ENCODE measurements at regions not wholly inside any gene's neighbourhood (a gene's known extent, or its start where the extent isn't known, plus 50 kb on each side); places are given as distances from the start of the nearest gene placed in this dataset.

GRCh38 chr2:215764441-215765048, 248.8 kb downstream of the MREG start:
- POLR2A ChIA-PET: no interaction called here
- no peaks in the 10 kb centered on the region; the same call in 2 of the 3 replicates for H3K9me3 ChIP-seq (replicated peaks; ENCODE audit: control insufficient read depth, insufficient read depth, low read length)
- DNase-seq (ENCODE audit: low read depth, low spot score) (no peak), FAIRE-seq (no peak), ATAC-seq (peak; percentile 41)
- TF ChIP-seq POLR2AphosphoS2 (IDR thresholded peaks at IDR 0.05; ENCODE audit: low read depth, low read length) (no peak), RELA (IDR thresholded peaks at IDR 0.05; ENCODE audit: borderline replicate concordance, partially characterized antibody) (no peak), SMAD5 (IDR thresholded peaks at IDR 0.05; ENCODE audit: low read depth) (no peak), PML (IDR thresholded peaks at IDR 0.05; ENCODE audit: low read length) (no peak), CREM (IDR thresholded peaks at IDR 0.05; ENCODE audit: low read depth) (no peak), CREB1 (IDR thresholded peaks at IDR 0.05; ENCODE audit: low read depth) (no peak), CBX5 (IDR thresholded peaks at IDR 0.05; ENCODE audit: low read depth) (no peak), POLR2AphosphoS5 (IDR thresholded peaks at IDR 0.05; ENCODE audit: low read length) (no peak)
- TF ChIP-seq, protein P1, sequence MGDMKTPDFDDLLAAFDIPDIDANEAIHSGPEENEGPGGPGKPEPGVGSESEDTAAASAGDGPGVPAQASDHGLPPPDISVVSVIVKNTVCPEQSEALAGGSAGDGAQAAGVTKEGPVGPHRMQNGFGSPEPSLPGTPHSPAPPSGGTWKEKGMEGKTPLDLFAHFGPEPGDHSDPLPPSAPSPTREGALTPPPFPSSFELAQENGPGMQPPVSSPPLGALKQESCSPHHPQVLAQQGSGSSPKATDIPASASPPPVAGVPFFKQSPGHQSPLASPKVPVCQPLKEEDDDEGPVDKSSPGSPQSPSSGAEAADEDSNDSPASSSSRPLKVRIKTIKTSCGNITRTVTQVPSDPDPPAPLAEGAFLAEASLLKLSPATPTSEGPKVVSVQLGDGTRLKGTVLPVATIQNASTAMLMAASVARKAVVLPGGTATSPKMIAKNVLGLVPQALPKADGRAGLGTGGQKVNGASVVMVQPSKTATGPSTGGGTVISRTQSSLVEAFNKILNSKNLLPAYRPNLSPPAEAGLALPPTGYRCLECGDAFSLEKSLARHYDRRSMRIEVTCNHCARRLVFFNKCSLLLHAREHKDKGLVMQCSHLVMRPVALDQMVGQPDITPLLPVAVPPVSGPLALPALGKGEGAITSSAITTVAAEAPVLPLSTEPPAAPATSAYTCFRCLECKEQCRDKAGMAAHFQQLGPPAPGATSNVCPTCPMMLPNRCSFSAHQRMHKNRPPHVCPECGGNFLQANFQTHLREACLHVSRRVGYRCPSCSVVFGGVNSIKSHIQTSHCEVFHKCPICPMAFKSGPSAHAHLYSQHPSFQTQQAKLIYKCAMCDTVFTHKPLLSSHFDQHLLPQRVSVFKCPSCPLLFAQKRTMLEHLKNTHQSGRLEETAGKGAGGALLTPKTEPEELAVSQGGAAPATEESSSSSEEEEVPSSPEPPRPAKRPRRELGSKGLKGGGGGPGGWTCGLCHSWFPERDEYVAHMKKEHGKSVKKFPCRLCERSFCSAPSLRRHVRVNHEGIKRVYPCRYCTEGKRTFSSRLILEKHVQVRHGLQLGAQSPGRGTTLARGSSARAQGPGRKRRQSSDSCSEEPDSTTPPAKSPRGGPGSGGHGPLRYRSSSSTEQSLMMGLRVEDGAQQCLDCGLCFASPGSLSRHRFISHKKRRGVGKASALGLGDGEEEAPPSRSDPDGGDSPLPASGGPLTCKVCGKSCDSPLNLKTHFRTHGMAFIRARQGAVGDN (IDR thresholded peaks at IDR 0.05): no peak
- TF ChIP-seq, protein P2, sequence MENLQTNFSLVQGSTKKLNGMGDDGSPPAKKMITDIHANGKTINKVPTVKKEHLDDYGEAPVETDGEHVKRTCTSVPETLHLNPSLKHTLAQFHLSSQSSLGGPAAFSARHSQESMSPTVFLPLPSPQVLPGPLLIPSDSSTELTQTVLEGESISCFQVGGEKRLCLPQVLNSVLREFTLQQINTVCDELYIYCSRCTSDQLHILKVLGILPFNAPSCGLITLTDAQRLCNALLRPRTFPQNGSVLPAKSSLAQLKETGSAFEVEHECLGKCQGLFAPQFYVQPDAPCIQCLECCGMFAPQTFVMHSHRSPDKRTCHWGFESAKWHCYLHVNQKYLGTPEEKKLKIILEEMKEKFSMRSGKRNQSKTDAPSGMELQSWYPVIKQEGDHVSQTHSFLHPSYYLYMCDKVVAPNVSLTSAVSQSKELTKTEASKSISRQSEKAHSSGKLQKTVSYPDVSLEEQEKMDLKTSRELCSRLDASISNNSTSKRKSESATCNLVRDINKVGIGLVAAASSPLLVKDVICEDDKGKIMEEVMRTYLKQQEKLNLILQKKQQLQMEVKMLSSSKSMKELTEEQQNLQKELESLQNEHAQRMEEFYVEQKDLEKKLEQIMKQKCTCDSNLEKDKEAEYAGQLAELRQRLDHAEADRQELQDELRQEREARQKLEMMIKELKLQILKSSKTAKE (IDR thresholded peaks at IDR 0.05; ENCODE audit: low read depth, poor library complexity, severe bottlenecking): no peak
- no peaks in the 10 kb centered on the region for H3K36me3 ChIP-seq (ENCODE audit: control insufficient read depth in 2 of 2, insufficient read depth in 2 of 2, low read length in 1 of 2)
- H3K79me2 ChIP-seq (ENCODE audit: control insufficient read depth, insufficient read depth, low read length): no peaks in the 10 kb centered on the region
- no peak overlapping the region for H3K4me2 ChIP-seq (ENCODE audit: control insufficient read depth, insufficient read depth)
- H3K4me1 ChIP-seq (ENCODE audit: control insufficient read depth, insufficient read depth, low read length): no peaks in the 10 kb centered on the region
- in situ Hi-C loops (cut with MboI) (no loop called here), intact Hi-C loops (cut with micrococcal nuclease; ENCODE audit: unreplicated experiment) (no loop called here)
- SMC1A ChIA-PET (ENCODE audit: uncharacterized antibody, unreplicated experiment): interaction anchor here (0.6 to 3.3 kb wide), 10 partner anchors 10 to 309 kb away, joined by 3 to 18 read pairs (median 3); no protein-coding TSS in a partner anchor
- H2AFZ ChIP-seq (ENCODE audit: control insufficient read depth, low read depth, low read length): no peak overlapping the region
- H3K27ac ChIP-seq (ENCODE audit: control insufficient read depth, insufficient read depth): no peak overlapping the region
- H3K27me3 ChIP-seq (replicated peaks in 1 of 2; ENCODE audit: control insufficient read depth in 2 of 2, insufficient read depth in 2 of 2, low read length in 1 of 2): 0 out of 4 replicates have a peak, but pooled peaks cover 0 to 2% of the 10 kb centered on the region in 2 experiments
- CTCF ChIA-PET: no interaction called here
- H3K9ac ChIP-seq (ENCODE audit: control insufficient read depth, insufficient read depth, low read length): no peak overlapping the region
- H3K4me3 ChIP-seq: no peak overlapping the region
- H4K20me1 ChIP-seq (ENCODE audit: control insufficient read depth, insufficient read depth): no peaks in the 10 kb centered on the region
- RAD21 ChIA-PET (ENCODE audit: unreplicated experiment): interaction anchor here (1.0 to 1.3 kb wide), 3 partner anchors 20 to 77 kb away, joined by 3 to 4 read pairs (median 4); no protein-coding TSS in a partner anchor
- WGBS (ENCODE audit: insufficient coverage, insufficient replicate concordance, low lambda C conversion rate, missing lambda C conversion rate): 39% methylated on average over 1 of the region's 1 CpG
- no TSS peak for BruUV-seq (replicated peaks)
